Astrocyte of the cerebellum (primary cell): ENCODE measurements at regions not wholly inside any gene's neighbourhood (a gene's known extent, or its start where the extent isn't known, plus 50 kb on each side); places are given as distances from the start of the nearest gene placed in this dataset.

Experiments
- DNase-seq: peaks from one replicate; pipeline ENCODE4 v3.0.0-alpha.2; 2011; ENCODE audit warnings: low read depth
- H3K4me3 ChIP-seq: 2 replicates; pipeline ENCODE4 v1.5.1; 2011; ENCODE audit warnings: mild to moderate bottlenecking, low read depth, low read length, moderate library complexity
- in situ Hi-C: cut with HindIII; loops from 2 replicates; pipeline ENCODE4 v1.10.0; 2017; ENCODE audit warnings: low sequenced_read_pairs
- TF ChIP-seq, protein P1 (sequence below): IDR thresholded peaks from 2 replicates; pipeline ENCODE4 v1.5.1; 2012; ENCODE audit warnings: low read length, low read depth, moderate library complexity, mild to moderate bottlenecking; ENCODE audit errors: missing control alignments

DNA sequence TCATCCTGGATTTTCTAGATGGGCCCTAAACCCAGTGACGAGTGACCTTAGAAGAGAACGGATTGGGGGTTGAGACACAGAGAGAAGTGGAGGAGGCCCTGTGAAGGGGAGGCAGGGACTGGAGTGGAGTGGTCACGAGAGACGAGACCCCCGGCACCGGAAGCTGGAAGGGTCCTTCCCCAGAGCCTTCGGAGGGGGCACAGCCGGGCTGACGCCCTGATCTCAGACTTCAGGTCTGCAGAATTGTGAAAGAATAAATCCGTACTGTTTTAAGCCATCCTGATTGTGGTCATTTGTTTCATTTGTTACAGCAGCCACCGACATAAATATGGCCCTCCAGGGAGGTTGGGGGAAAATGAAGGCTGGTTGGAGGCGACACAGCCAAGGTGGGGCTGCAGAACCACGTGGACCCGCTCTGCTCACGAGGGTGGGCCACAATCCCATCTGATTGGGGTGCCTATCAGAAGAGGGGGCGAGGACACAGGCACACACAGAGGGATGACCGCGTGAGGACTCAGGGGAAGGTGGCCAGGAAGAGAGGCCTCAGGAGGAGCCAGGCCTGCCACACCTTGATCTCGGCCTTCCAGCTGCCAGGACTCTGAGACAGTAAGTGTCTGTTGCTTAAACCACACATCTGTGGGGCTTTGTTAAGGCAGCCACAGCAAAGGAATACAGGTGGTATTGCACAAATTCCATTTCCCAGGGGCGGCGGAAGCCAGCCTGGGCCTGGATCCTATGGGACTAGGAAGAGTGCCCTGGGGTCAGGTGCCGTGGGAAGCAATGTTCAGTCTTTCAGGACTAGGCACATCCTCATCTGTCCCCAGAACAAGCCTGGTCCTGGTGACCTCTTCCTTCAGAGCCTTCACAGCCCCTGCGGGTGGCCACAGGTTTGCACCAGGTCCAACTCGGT, 73.3 kb upstream of the SHANK2 start:
- H3K4me3 ChIP-seq = no peak overlapping the region
- TF ChIP-seq, protein P1, sequence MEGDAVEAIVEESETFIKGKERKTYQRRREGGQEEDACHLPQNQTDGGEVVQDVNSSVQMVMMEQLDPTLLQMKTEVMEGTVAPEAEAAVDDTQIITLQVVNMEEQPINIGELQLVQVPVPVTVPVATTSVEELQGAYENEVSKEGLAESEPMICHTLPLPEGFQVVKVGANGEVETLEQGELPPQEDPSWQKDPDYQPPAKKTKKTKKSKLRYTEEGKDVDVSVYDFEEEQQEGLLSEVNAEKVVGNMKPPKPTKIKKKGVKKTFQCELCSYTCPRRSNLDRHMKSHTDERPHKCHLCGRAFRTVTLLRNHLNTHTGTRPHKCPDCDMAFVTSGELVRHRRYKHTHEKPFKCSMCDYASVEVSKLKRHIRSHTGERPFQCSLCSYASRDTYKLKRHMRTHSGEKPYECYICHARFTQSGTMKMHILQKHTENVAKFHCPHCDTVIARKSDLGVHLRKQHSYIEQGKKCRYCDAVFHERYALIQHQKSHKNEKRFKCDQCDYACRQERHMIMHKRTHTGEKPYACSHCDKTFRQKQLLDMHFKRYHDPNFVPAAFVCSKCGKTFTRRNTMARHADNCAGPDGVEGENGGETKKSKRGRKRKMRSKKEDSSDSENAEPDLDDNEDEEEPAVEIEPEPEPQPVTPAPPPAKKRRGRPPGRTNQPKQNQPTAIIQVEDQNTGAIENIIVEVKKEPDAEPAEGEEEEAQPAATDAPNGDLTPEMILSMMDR = no peak
- DNase-seq = no peak
- in situ Hi-C loops = no loop called here

DNA sequence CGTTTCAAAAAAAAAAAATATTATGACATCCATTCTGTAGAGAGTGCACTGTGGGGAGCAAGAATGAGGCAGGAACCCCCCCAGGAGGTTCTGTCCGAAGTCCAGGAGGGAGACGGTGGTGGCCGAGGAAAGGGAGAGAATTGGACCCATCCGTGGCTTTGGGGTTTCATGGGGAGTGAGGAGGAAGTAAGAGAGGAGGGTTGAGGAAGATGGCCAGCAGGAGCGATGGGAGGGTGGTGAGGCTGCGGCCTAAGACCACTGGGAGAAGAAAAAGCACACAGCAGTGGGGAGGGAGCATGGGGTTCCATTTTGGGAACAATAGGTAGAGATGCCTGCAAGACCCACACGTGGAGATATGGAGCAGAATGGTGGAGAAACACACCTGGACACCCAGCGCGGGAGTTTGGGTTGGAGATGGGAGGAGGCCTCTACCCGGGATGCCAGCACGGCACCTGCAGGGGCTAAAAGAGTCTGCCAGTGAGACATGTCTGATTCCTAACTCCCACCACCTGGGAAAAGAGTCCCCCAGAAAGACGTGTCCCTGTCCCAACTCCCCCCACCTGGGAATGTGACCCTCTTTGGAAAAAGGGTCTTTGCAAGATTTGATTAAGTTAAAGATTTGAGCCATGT, 72.5 kb upstream of the SHANK2 start:
- TF ChIP-seq, protein P1 = no peak
- in situ Hi-C loops = no loop called here
- no peak overlapping the region for H3K4me3 ChIP-seq
- no peak for DNase-seq

DNA sequence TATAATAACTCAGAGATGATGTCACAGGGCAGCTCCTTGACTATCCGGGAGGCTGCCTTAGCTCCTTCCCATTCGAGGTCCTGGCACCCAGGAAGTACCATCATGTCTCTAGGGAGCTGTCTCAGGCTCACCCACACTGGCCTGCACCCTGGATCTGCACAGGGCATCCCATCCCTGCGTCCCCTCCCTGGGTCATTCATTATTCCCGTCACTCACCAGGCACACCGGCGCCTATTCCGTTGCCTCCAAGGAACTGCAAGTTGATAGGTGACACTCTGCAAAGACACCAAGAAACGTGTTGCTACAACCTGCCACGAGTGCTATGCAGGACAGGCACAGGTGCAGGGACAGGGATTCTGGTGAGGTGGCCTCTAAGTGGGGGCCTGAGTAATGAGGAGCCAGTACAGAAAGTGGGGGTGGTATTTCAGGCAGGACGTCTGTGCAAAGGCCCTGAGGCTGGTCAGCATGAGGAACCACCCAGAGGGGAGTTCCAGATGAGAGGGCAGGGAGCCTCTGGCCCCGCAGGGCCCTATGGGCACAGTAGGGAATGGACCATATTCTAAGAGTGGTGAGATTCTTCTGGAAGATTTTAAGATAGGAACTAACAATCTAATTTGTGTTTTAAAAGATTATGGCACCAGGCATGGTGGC, 71.6 kb upstream of the SHANK2 start:
- H3K4me3 ChIP-seq = no peak overlapping the region
- in situ Hi-C loops = no loop called here
- TF ChIP-seq, protein P1 = no peak
- DNase-seq = no peak

DNA sequence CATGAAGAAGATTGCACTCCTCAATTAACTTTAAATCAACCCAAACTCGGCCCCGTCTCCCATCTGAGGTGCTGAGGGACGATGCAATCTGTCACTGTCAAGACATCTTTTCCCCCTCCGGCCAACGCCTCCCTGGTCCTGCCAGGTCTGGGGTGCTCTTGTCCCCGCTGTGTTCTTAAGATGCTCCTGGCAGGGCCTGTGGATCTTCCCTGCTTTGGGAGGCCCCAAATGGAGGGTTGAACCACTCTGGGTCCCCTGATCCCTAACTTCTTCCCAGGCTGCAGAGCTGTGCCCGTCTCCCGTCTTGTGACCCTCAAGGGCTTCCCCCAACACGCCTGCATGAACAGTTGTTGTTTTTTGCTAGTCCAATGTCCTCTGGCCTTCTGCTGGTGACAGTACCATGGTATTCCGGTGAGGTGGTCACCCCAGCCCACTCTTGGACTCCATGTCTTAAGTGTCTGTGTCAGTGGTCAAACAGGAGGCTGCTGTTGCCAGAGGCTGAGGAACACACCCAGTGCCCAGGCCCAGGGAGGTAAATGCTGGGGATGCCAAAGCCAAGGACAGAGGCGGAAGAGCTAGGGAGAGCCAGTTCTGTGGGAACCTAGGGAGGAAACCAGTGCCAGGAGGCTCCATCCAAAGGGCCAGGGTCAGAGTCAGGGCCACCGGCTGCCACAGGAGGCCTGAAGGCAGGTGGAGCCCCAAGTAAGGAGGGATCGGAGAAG, 70.6 kb upstream of the SHANK2 start:
- DNase-seq = no peak
- in situ Hi-C loops = no loop called here
- H3K4me3 ChIP-seq = no peak overlapping the region
- TF ChIP-seq, protein P1 = no peak

DNA sequence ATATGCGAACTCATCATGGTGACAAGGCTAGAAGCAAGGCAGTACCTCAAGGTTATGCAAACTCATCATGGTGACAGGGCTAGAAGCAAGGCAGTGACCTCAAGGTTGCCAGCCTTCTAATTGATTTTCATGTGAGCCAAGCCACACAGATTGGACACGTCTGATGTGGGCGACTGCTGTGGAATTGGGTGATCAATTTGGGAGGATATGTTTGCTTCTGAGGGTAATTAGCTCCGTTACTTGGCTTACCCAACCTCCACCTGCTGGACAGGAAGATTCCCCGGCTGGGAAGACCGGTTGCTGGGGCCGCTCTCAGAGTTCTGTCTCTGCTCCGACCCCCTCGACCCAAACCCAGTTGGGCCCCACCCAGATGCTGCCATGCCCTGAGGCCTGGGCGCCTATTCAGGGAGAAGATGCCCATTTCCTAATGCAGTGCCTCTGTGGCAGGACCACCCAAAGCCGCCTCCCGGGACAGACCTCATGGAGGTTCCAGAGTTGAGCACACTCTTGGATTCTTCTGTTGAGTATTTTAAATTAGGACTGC, 69.9 kb upstream of the SHANK2 start:
- no peak for DNase-seq
- TF ChIP-seq, protein P1 = no peak
- no peak overlapping the region for H3K4me3 ChIP-seq
- in situ Hi-C loops = no loop called here
